ENCODE measurements at regions not wholly inside any gene's neighbourhood (a gene's known extent, or its start where the extent isn't known, plus 50 kb on each side); places are given as distances from the start of the nearest gene placed in this dataset.

DNA sequence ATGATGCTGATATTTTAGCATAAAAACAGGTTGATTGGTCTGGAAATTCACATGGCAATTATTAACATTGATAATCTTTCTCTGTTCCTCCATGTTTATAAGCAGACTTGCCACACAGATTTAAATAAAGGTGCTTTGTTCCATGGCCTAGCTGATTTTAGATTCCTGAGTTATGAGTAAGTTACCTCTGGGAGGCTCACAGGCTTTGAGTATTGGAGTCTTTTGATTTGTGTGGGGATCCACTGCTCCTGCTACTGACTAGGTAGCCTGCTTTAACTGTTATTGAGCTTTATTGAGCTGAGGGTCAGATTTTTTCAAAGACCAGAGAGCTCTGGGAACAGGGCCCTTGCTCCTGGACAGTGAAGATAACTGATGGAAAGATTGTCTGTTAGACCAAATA, 166.1 kb downstream of the ANKRD30B start:
- Histone ChIP-seq H3K27ac (no peak overlapping the region), H3K9me3 (no peaks in the 10 kb centered on the region), H3K27me3 (replicated peaks; ENCODE audit: insufficient read depth) (no peaks in the 10 kb centered on the region), H3K4me3 (no peak overlapping the region), H3K36me3 (no peaks in the 10 kb centered on the region), H3K4me1 (ENCODE audit: control insufficient read depth in 1 of 2, low read depth in 2 of 2) (no peaks in the 10 kb centered on the region)
- no peak for DNase-seq (ENCODE audit: low spot score)
- no peak for ATAC-seq (ENCODE audit: insufficient number of reproducible peaks, low FRiP score, low read depth)
- TF ChIP-seq CTCF (IDR thresholded peaks at IDR 0.05), result no peak

DNA sequence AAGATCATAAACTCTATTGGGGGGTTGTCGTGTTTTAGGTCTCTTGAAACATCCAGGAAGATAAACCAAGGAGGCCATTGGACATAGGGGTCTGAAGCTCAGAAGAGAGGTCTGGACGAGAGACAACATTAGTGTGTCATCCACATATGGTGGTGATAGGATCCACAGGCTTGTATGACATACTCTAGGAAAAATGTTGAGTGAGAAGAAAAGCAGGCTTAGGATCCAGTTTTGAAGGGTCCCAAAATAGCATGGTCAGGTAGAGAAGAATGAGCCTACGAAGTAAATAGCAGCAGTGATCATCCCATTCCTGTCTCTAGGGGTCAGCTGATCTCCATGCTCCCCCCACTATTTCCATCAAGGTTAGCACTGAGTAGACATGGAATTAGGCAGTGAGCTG, 166.8 kb downstream of the ANKRD30B start:
- no peaks in the 10 kb centered on the region for H3K9me3 ChIP-seq
- H3K36me3 ChIP-seq, result no peaks in the 10 kb centered on the region
- no peaks in the 10 kb centered on the region for H3K27me3 ChIP-seq (replicated peaks; ENCODE audit: insufficient read depth)
- H3K4me3 ChIP-seq, result no peak overlapping the region
- ATAC-seq (ENCODE audit: insufficient number of reproducible peaks, low FRiP score, low read depth) (no peak), DNase-seq (ENCODE audit: low spot score) (no peak)
- no peak for TF ChIP-seq CTCF (IDR thresholded peaks at IDR 0.05)
- no peaks in the 10 kb centered on the region for H3K4me1 ChIP-seq (ENCODE audit: control insufficient read depth in 1 of 2, low read depth in 2 of 2)
- no peak overlapping the region for H3K27ac ChIP-seq

- no peak overlapping the region for H3K27ac ChIP-seq
- H3K9me3 ChIP-seq, result no peaks in the 10 kb centered on the region
- no peak overlapping the region for H3K4me3 ChIP-seq
- ATAC-seq (ENCODE audit: insufficient number of reproducible peaks, low FRiP score, low read depth) (no peak), DNase-seq (ENCODE audit: low spot score) (no peak)
- no peaks in the 10 kb centered on the region for H3K36me3 ChIP-seq
- no peaks in the 10 kb centered on the region for H3K4me1 ChIP-seq (ENCODE audit: control insufficient read depth in 1 of 2, low read depth in 2 of 2)
- TF ChIP-seq CTCF (IDR thresholded peaks at IDR 0.05), result no peak
- H3K27me3 ChIP-seq (replicated peaks; ENCODE audit: insufficient read depth), result no peaks in the 10 kb centered on the region
Observed at GRCh38 chr18:14916181-14916580, 168.2 kb downstream of the ANKRD30B start.

DNA sequence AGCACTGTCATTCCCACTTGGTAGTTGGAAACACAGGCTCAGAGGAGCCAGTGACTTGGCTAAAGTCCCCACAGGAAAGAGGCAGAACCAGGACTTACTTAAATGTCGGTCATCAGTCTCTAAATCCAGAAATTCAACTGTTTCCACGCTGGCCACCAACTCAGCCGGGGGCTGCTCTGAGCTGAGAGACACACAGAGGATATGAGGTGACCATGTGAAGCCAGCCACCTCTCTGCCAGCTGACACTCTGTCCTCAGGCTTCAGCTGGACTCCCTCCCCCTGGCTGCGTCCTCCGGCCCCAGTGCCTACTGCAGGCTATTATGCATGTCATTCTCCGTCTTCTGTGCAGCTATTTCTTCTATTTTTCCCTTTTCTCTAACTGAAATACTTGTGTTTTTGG, 168.9 kb downstream of the ANKRD30B start:
- DNase-seq (ENCODE audit: low spot score), result no peak
- H3K4me3 ChIP-seq, result no peak overlapping the region
- no peaks in the 10 kb centered on the region for H3K4me1 ChIP-seq (ENCODE audit: control insufficient read depth in 1 of 2, low read depth in 2 of 2)
- no peak for ATAC-seq (ENCODE audit: insufficient number of reproducible peaks, low FRiP score, low read depth)
- no peak overlapping the region for H3K27ac ChIP-seq
- H3K27me3 ChIP-seq (replicated peaks; ENCODE audit: insufficient read depth), result no peaks in the 10 kb centered on the region
- no peaks in the 10 kb centered on the region for H3K36me3 ChIP-seq
- no peaks in the 10 kb centered on the region for H3K9me3 ChIP-seq
- no peak for TF ChIP-seq CTCF (IDR thresholded peaks at IDR 0.05)

DNA sequence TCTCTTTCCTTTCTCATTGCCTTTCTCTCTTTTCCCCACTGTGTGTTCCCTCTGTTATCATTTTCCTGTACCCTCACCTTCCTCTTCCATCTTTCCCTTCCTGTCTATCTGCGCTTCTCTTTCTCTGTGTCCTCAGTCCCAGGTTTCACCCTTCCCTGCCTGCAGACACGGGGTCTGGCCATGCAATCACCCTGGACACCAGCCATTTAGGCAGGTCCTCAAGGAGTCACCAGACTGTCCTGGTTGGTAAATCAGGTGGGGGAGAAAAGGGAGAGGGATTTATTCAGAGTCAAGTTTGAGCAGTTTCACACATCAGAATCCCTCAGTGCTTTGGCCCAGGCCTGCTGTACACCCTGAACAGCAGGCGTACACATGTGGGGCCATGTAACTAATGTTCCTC, 169.3 kb downstream of the ANKRD30B start:
- TF ChIP-seq CTCF (IDR thresholded peaks at IDR 0.05), result no peak
- Histone ChIP-seq H3K4me1 (ENCODE audit: control insufficient read depth in 1 of 2, low read depth in 2 of 2) (no peaks in the 10 kb centered on the region), H3K4me3 (no peak overlapping the region), H3K27me3 (replicated peaks; ENCODE audit: insufficient read depth) (no peaks in the 10 kb centered on the region), H3K27ac (no peak overlapping the region), H3K36me3 (no peaks in the 10 kb centered on the region), H3K9me3 (no peaks in the 10 kb centered on the region)
- DNase-seq (ENCODE audit: low spot score) (no peak), ATAC-seq (ENCODE audit: insufficient number of reproducible peaks, low FRiP score, low read depth) (no peak)

Measured in thoracic aorta (tissue), 2 donors.